Keratinocyte (primary cell): ENCODE measurements at regions not wholly inside any gene's neighbourhood (a gene's known extent, or its start where the extent isn't known, plus 50 kb on each side); places are given as distances from the start of the nearest gene placed in this dataset.

Experiments
- DNase-seq: peaks from one replicate; pipeline ENCODE4 v3.0.0-alpha.2; 2011; ENCODE audit warnings: low read depth, missing footprints, low spot score
- FAIRE-seq: peaks from 2 replicates; lab custom pipeline; 2011; peaks lifted over from hg19 to GRCh38; lab: Jason Lieb, UNC
- H2AFZ ChIP-seq: 2 replicates; pipeline ENCODE4 v1.6.0; 2012; ENCODE audit warnings: low read length, control low read depth, inconsistent platforms; ENCODE audit not compliant: control insufficient read depth
- H3K27ac ChIP-seq: 2 replicates; pipeline ENCODE4 v1.5.1; 2011; ENCODE audit warnings: low read length; ENCODE audit not compliant: control insufficient read depth, insufficient read depth
- H3K27me3 ChIP-seq: 3 replicates; pipeline ENCODE4 v1.6.0; 2011; ENCODE audit warnings: low read length; ENCODE audit not compliant: control insufficient read depth, insufficient read depth; ENCODE audit errors: extremely low read depth
- H3K36me3 ChIP-seq, 2 experiments: 2 replicates in 1 of 2; 3 replicates in 1 of 2; pipeline ENCODE4 v1.5.1; 2011; ENCODE audit warnings: low read length in 2 of 2, mild to moderate bottlenecking in 1 of 2; ENCODE audit not compliant: control insufficient read depth in 2 of 2, insufficient read depth in 2 of 2; ENCODE audit errors: extremely low read depth in 1 of 2
- H3K4me1 ChIP-seq: 3 replicates; pipeline ENCODE4 v1.5.1; 2011; ENCODE audit warnings: low read length; ENCODE audit not compliant: control insufficient read depth, insufficient read depth; ENCODE audit errors: extremely low read depth
- H3K4me2 ChIP-seq: 3 replicates; pipeline ENCODE4 v1.6.0; 2011; ENCODE audit warnings: low read depth, low read length; ENCODE audit not compliant: control insufficient read depth, insufficient read depth; ENCODE audit errors: extremely low read depth
- H3K4me3 ChIP-seq, 3 experiments: fragments of 200-600 bp in 1 of 3; sonication (generic) in 1 of 3; 2 replicates in 2 of 3; 3 replicates in 1 of 3; pipeline ENCODE4 v1.5.1; 2011 to 2016; ENCODE audit warnings: low read length in 3 of 3, mild to moderate bottlenecking in 3 of 3, control low read depth in 2 of 3, inconsistent platforms in 1 of 3, low read depth in 1 of 3, mixed read lengths in 1 of 3, mixed run types in 1 of 3, moderate library complexity in 1 of 3; ENCODE audit not compliant: control insufficient read depth in 2 of 3, insufficient read depth in 2 of 3; ENCODE audit errors: extremely low read depth in 1 of 3
- H3K79me2 ChIP-seq: 2 replicates; pipeline ENCODE4 v1.6.0; 2012; ENCODE audit warnings: low read length; ENCODE audit not compliant: control insufficient read depth, insufficient read depth
- H3K9ac ChIP-seq: 3 replicates; pipeline ENCODE4 v1.6.0; 2011; ENCODE audit warnings: low read length; ENCODE audit not compliant: control insufficient read depth, insufficient read depth; ENCODE audit errors: extremely low read depth
- H3K9me1 ChIP-seq: 3 replicates; pipeline ENCODE4 v1.6.0; 2011; ENCODE audit warnings: low read length; ENCODE audit not compliant: control insufficient read depth, insufficient read depth; ENCODE audit errors: extremely low read depth
- H3K9me3 ChIP-seq: 2 replicates; pipeline ENCODE4 v1.5.1; 2012; ENCODE audit warnings: low read depth, low read length; ENCODE audit not compliant: control insufficient read depth
- H4K20me1 ChIP-seq: 3 replicates; pipeline ENCODE4 v1.6.0; 2011; ENCODE audit warnings: low read length; ENCODE audit not compliant: control insufficient read depth, insufficient read depth; ENCODE audit errors: extremely low read depth
- EZH2 ChIP-seq: IDR thresholded peaks from one replicate; pipeline ENCODE4 v1.6.1; 2012; ENCODE audit warnings: inconsistent platforms, mild to moderate bottlenecking, low read length, moderate library complexity
- dilution Hi-C: fragments of 300-500 bp; cut with MboI; formaldehyde crosslinking; loops from one replicate; pipeline ENCODE4 v1.7.0; 2020; ENCODE audit warnings: low sequenced_read_pairs; ENCODE audit not compliant: extremely low pct_ligation_motif_present
- TF ChIP-seq, protein P1 (sequence below), 3 experiments: IDR thresholded peaks in 1 of 3; conservative IDR thresholded peaks in 1 of 3; optimal IDR thresholded peaks in 1 of 3; 2 replicates in 2 of 3; 3 replicates in 1 of 3; pipeline versions ENCODE3 to v1.5.1; 2011; ENCODE audit warnings: low read length in 3 of 3, mild to moderate bottlenecking in 3 of 3, moderate library complexity in 2 of 3, control low read depth in 1 of 3, inconsistent platforms in 1 of 3; ENCODE audit not compliant: insufficient read depth in 2 of 3; ENCODE audit errors: extremely low read depth in 1 of 3

DNA sequence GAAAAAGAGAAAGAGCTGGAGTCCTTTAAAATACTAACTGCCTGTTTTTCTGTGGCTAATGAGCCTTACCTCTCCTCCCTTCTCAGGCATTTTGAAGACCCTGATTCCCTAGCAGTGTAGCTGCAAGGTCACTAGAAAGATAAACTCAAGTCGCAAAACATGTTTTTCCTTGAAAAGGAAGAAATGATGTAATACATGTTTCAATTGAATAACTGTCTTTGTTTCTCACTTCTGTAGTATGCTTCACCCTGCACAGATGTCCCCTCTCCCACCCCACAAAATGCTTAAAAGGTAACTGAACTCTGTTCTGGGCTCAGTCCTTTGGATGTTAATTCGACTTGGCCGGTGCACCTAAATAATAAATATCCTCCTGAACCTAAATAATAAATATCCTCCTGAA is 1350.3 kb downstream of the TMEM121 start:
- H2AFZ ChIP-seq, result no peak overlapping the region
- no peaks in the 10 kb centered on the region for H4K20me1 ChIP-seq
- H3K79me2 ChIP-seq, result no peaks in the 10 kb centered on the region
- H3K4me3 ChIP-seq, result no peak overlapping the region
- H3K9me1 ChIP-seq, result no peaks in the 10 kb centered on the region
- no peak overlapping the region for H3K4me2 ChIP-seq
- H3K9ac ChIP-seq, result no peak overlapping the region
- H3K27me3 ChIP-seq, result no peaks in the 10 kb centered on the region
- TF ChIP-seq, protein P1, sequence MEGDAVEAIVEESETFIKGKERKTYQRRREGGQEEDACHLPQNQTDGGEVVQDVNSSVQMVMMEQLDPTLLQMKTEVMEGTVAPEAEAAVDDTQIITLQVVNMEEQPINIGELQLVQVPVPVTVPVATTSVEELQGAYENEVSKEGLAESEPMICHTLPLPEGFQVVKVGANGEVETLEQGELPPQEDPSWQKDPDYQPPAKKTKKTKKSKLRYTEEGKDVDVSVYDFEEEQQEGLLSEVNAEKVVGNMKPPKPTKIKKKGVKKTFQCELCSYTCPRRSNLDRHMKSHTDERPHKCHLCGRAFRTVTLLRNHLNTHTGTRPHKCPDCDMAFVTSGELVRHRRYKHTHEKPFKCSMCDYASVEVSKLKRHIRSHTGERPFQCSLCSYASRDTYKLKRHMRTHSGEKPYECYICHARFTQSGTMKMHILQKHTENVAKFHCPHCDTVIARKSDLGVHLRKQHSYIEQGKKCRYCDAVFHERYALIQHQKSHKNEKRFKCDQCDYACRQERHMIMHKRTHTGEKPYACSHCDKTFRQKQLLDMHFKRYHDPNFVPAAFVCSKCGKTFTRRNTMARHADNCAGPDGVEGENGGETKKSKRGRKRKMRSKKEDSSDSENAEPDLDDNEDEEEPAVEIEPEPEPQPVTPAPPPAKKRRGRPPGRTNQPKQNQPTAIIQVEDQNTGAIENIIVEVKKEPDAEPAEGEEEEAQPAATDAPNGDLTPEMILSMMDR (optimal IDR thresholded peaks at IDR 0.05 in 1 of 3, IDR thresholded peaks at IDR 0.05 in 1 of 3, conservative IDR thresholded peaks at IDR 0.05 in 1 of 3; ENCODE audit: extremely low read depth in 1 of 3, insufficient read depth in 2 of 3, low read length in 3 of 3), result no peak
- H3K36me3 ChIP-seq, result no peaks in the 10 kb centered on the region
- FAIRE-seq (no peak), DNase-seq (no peak)
- dilution Hi-C loops, result no loop called here
- no peak overlapping the region for H3K27ac ChIP-seq
- no peaks in the 10 kb centered on the region for H3K9me3 ChIP-seq
- no peaks in the 10 kb centered on the region for H3K4me1 ChIP-seq

DNA sequence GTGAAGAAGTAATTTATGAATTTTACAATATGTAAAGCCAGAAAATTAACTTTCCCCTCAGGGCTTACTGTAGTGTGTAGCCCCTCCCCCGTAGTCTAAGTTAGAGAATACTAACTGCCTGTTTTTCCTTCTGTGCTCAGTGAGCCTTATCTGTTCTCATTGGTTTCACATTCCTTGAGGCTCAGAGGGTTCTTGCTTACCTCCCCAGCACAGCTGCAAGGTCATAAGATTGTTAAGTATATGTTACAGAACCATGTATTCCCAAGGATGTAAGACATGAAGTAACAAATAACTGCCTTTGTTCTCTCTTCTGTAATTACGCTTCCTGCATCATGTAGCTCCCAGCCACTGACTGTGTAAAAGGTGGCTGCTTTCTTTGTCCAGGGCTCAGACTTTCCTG is 1351.1 kb downstream of the TMEM121 start:
- no peaks in the 10 kb centered on the region for H3K79me2 ChIP-seq
- no peaks in the 10 kb centered on the region for H3K9me3 ChIP-seq
- FAIRE-seq, result no peak
- no peak overlapping the region for H3K27ac ChIP-seq
- dilution Hi-C loops, result no loop called here
- no peaks in the 10 kb centered on the region for H3K9me1 ChIP-seq
- no peak for DNase-seq
- no peak for TF ChIP-seq EZH2
- TF ChIP-seq, protein P1 (optimal IDR thresholded peaks at IDR 0.05 in 1 of 3, IDR thresholded peaks at IDR 0.05 in 1 of 3, conservative IDR thresholded peaks at IDR 0.05 in 1 of 3; ENCODE audit: extremely low read depth in 1 of 3, insufficient read depth in 2 of 3, low read length in 3 of 3), result no peak
- H3K36me3 ChIP-seq, result no peaks in the 10 kb centered on the region
- no peak overlapping the region for H3K4me2 ChIP-seq
- H4K20me1 ChIP-seq, result no peaks in the 10 kb centered on the region
- no peak overlapping the region for H3K9ac ChIP-seq
- no peaks in the 10 kb centered on the region for H3K27me3 ChIP-seq
- H2AFZ ChIP-seq, result no peak overlapping the region
- no peak overlapping the region for H3K4me3 ChIP-seq
- no peaks in the 10 kb centered on the region for H3K4me1 ChIP-seq
